Hematopoietic multipotent progenitor cell treated with erythropoietin and hydrocortisone succinate and interleukin-3 and kit ligand, for 8 days (in vitro differentiated cells): ENCODE measurements at regions not wholly inside any gene's neighbourhood (a gene's known extent, or its start where the extent isn't known, plus 50 kb on each side); places are given as distances from the start of the nearest gene placed in this dataset.
"Not testable (repeated sequence)": the region's sequence is repeated elsewhere in the genome, so short reads cannot be mapped to it uniquely, and the experiment has no call there.

Source experiments
- DNase-seq: peaks from one replicate; pipeline ENCODE4 v3.0.0-alpha.2; 2015

DNA sequence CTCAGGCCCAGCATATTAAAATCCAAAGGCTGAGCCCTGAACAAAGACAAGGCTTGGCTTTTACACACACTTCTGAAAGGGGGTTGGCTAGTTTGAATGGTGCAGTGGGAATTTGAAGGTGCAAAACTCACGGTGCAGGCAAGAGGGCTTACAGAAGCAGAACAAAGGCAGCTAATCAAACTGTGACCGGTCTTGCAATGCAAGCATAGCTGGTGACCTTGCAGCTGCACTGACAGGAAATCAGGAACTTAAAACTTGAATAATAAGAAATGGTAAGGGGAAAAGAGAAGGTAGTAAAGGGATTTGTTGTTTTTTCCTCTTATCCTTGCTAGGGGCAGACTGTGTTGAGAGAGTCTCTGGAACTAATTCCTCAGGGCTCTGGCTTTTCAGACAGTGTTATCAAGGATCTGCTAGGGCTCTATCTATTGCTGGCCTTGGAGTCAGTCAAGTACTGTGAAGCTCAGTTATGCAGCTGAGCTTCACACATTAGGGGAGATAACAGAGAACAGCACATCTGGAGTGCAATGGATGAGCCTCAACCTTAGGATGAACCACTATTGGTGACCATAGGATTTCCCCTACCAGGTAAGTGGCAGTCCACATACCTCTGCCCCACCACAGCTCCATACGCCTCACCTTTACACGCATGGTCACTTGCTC lies 97.6 kb downstream of the PPIAL4G start:
- DNase-seq, result peak; percentile 51

DNA sequence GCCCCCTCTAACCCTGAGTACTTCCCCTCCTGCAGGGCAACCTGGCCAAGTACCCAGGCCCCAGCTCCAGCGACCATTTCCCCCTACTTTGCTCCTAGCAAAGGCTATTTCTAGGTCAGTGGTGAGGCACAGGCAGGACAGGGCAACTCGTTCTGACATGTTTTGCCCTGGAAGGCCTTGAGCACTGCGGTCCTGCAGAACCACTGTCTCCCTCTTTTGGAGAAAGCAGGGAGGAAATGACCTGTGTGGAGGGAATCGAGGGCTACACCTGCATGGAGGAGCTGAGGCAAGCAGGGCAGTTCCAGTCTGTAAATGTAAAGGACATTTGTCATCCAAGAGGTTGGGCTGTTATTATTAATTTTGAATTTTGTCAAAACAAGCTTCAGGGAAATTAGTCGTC lies 99.1 kb downstream of the PPIAL4G start:
- DNase-seq, result no peak

DNA sequence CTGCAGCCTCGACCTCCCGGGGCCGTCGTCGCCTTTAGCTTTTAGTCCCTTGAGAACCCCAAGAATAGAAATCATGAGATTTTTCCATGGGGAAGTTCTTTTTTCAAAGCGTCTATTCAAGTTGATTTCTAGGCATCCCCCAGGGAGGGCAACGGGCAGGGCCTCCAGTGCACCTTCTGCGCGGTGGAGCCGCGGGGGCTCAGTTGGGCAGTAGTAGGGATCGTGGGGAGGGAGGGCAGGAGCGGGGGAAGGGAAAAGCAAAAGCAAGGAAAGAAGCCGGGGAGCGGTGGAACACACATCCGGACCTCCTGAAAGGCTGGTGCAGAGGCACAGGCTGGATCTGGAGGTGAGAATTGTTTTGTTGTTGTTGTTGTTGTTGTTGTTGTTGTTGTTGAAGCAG lies 103.4 kb downstream of the PPIAL4G start:
- no peak for DNase-seq

DNA sequence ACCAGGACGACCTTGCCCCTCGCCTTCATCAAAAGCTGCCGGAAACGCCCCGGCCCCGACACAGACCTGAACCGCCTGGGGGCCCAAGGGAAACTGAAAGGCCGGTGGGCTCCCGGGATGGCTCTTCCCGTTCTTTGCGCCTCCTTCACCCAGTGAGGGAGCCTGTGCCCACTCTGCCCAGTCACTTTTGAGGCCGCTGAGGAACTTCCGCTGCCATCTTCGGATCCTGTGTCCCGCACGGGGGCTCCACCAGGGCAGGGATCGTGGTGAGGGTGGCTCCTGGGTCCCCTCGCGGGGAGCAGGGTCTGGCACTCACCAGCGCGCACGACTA lies 104.0 kb downstream of the PPIAL4G start:
- DNase-seq, result no peak

DNA sequence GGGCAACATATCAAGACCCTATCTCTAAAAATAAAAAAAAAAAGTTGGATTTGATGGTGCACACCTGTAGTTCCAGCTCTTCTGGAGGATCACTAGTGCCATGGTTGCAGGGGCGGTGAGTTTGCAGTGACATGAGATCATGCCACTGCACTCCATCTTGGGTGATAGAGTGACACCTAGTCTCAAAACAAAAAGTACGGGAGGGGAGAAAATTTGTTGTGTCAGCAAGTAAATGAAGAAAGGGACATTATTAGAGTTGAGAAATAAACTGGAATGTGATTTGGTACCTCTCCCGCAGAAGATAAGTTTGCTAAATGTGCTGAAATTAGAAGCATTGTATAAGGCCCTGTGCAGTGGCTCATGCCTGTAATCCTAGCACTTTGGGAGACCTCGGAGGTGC lies 105.1 kb downstream of the PPIAL4G start:
- not testable (repeated sequence) for DNase-seq

DNA sequence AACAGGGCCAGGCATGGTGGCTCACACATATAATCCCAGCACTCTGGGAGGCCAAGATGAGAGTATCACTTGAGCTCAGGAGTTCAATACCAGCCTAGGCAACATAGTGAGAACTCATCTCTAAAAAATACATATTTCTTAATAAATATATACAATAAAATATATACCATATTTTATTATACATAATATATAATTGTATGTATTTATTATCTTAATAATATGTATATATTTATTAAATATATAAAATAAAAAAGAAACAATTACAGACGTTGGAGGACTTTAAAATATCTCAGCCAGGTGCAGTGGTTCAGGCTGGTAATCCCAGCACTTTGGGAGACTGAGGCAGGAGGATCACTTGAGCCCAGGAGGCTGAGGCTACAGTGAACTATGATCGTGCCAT lies 106.1 kb downstream of the PPIAL4G start:
- DNase-seq, result not testable (repeated sequence)

DNA sequence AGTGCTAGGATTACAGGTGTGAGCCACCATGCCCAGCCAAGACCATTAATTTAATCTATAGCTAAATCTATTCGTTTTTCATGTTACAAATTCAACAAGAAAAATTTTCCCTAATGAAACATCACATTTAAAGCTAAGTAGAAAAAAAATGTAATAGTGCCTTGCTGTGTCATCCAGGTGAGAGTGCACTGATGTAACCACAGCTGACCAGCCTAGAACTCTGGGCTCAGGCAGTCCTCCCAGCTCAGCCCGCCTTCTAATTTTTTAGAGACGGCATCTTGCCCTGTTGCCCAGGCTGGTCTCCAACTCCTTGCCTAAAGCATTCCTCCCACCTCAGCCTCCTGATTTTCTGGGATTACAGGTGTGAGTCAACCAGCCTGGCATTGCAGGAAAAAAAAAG lies 109.0 kb downstream of the PPIAL4G start:
- no peak for DNase-seq

DNA sequence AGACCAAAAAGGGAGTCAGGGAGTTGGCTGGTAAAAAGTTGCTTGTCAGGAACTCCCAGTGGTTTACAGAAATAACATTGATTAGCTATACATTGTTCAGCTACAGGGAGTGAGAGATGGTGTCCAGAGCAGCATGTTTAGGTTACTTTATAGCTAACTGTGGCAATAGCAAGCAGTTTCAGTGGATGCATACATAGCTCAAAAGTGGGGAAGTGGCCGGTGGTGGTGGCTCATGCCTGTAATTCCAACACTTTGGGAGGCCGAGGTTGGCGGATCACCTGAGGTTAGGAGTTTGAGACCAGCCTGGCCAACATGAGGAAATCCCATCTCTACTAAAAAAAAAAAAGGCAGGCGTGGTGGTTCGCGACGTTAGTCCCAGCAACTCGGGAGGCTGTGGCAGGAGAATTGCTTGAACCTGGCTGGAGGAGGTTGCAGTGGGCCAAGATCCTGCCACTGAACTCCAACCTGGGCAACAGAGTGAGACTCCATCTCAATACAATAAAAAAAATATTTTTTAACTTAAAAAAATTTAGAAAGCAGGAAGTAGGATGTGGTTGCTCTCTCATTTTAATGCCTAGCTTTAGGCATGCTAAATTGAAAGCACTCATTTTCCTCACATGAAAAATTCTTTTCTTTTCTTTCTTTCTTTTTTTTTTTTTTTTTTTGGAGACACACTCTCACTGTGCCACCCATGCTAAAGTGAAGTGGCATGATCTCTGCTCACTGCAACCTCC lies 109.7 kb downstream of the PPIAL4G start:
- DNase-seq, result no peak

DNA sequence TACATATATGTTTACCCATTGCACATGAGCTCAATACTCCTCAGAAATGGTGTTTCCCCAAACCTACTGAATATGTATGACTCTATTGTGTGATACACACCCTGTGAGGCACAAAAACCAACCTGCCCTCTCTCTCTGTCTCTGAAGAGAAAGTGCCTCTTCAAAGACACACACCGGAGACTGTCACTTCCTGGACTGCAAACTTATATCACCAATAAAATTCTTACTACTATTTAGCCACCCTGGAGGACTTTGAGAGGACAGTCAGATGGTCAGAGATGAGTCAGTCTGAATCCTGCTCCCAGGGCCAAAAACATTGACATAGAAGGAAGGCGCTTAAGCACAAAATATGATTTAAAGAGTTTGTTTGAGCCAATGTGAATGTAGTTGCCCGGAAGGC lies 110.4 kb downstream of the PPIAL4G start:
- DNase-seq, result no peak

DNA sequence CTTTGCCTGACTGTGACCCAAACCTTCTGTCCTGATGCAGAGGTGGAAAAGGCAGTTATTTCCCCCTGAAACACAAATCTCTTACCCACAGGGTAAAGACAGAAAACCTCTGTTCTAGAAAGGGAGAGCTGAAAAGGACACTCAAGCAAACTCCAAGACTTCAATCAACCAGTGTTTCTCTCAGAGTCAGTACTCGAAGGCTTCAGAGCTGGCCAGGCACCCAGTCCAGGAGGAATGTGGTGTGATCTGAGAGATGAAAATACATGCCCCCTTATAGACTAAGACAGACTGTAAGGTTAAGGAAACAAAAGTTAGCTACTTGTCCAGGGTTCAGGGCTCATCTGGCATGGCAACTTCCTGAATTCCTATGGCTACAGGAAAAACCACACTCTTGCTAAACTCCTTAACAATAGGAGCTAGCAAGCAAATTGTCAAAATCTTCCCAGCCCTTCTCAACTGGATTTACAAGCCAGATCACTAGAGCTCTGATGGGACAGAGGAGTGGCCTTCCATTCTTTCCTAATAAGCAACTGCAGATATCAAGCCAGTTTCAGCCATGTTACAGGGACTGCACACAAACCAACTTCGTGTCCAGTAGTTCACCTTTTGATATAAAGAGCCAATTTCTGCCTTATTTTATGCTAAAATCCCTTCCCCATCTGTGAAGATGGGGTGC lies 110.9 kb downstream of the PPIAL4G start:
- not testable (repeated sequence) for DNase-seq

DNA sequence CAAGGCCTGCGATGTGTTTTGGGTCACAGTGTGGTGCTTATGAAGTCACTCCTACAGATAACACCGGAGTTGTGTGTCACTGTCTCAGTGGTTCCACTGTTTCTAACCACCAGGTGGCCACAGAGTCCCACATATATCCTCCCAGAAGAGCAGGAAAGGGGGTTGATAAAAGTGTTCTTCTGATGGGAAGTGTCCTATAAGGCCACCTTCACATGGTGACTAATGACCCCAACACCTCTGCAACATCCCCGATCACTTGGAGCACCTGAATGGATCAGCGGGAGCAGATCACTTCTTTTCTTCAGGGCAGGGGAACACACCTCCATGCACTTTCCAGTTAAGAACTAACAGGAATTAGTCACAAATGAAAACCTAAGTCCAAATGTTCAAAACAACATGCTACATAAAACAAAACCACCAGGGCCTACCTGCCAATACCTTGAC lies 111.5 kb downstream of the PPIAL4G start:
- peak; percentile 85 for DNase-seq

DNA sequence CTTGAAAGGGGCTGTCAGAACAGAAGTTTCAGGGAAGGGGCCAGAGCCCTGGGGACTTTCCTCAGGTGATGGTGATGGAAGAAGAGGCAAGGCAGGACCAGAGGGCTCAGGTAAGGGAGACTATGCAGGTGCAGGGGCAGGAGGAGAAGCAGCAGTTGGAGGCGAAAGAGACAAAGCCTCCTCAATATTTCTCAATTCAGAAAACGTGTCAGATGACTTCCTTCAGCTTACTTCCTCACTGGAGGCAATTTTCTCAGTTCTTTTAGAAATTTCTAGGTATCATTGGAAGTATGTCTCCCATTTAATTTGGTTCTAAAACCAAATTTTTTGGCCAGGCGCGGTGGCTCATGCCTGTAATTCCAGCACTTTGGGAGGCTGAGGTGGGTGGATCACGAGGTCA lies 112.4 kb downstream of the PPIAL4G start:
- DNase-seq, result not testable (repeated sequence)

DNA sequence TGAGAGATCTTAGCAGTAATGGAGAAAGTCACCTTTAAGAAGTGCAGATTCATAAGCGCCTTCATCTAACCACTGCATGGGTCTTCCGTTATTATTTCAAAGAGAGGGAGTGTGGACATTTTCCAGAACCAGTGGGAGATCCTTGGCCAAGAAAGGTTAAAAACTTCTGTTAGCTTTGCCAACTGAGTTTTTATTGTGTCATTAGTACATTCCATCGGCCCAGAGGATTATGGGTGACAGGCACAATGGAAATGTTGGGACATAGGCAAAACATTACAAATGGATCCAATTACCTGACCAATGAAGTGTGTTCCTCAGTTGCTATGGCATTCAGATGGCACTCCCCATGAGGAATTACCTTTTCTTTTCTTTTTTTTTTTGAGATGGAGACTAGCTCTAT lies 115.5 kb downstream of the PPIAL4G start:
- no peak for DNase-seq

DNA sequence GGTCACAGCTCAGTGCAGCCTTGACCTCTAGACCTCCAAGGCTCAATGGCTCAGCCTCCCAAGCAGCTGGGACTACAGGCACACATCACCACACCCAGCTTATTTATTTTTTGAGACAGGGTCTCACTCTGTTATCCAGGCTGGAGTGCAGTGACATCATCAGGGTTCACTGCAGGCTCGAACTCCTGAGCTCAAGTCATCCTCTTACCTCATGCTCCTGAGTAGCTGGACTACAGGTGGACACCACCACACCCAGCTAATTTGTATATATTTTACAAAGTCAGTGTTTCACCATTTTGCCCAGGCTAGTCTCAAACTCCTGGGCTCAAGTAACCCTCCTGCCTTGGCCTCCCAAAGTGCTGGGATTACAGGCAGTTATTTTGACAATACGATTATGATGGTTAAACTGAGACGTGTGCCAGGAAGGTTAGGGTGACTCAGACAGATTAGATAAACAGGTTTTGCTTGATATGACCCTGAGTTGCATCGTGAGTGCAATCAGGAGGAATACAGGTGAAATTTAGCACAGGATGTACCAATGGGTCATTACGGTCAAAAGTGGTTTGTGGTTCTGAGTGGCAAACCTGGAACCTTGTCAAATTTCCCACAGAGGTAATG lies 116.9 kb downstream of the PPIAL4G start:
- DNase-seq, result not testable (repeated sequence)

DNA sequence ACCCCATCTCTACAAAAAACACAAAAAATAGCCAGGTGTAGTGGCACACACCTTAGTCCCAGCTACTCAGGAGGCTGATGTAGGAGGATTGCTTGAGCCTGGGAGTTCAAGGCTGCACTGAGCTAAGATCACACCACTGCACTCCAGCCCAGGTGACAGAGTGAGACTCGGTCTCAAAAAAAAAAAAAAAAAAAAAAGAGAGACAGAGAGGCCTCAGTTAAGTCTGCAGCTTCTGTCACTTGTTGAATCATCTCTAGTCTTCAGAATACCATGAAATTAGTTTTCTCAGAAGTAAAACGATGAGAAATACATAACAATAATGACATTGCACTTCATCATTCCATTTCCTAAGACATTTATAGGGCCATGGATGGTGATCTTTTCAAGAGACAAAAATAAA lies 118.0 kb downstream of the PPIAL4G start:
- DNase-seq, result not testable (repeated sequence)

DNA sequence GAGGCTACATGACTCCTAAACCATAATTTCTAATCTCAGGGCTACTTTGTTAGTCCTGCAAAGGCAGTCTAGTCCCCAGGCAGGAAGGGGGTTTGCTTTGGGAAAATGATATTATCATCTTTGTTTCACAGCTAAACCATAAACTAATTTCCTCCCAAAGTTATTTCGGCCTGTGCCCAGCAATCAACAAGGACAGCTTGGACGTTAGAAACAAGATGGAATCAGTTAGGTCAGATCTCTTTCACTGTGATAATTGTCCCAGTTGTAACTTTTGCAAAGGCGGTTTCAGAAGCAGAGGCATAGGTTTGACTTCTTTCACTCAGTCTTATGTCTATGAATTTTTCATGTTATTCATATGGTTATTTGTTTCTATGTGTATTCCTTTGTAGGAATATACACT lies 119.1 kb downstream of the PPIAL4G start:
- DNase-seq, result not testable (repeated sequence)

DNA sequence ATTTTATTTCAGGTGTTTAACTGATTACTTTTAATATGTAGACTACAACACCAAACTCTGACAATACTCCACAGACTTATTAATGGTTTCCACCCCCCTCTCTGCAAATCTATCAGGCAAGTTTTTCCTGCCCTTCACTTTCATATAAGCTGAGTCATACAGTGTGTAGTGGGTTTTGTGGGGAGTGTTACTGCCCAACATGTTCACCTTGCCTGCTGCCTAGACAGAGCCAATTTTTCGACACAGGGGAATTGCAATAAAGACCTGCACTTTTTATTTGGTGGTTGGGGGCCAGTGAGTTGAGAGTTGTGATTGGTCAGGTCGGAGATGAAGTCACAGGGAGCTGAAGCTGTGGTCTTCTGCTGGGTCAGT lies 119.7 kb downstream of the PPIAL4G start:
- peak; percentile 23 for DNase-seq

DNA sequence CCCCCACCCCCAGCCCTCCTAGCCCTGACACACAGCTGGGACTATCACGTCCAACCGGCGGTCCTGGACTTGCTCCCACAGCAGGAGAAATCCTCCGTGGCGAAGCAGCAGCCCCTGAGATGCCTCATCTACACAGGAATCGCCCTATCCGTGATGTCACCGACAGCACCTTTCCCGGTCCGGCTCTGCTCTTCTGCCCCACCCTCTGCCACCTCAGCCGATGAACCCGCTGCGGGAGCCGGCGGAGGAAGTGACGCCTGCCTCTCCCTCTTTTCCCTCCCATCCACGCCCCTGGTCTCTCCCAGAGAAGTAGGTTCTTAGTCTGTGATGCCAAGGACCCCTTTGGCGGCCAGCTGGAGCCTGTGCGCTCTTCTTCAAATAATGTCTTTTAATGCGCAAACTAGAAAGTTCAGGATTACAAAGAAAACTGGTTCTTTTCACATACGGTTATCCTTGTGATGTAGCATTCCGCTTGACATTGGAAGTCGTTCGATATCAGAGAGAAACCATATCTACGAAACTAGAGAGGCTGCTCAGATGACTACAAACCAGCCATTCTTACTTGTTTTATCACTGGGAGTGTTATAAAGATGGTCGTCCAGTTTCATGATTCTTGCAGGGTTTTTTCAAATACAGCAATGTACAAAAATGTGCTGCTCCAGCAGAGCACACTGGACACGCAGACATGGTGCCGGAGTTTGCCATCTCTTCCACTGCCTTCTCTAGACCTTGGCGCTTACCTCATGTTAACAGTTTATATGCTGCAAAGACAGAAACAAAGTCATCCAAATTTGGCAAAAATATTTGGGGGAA lies 120.3 kb downstream of the PPIAL4G start:
- DNase-seq, result no peak

DNA sequence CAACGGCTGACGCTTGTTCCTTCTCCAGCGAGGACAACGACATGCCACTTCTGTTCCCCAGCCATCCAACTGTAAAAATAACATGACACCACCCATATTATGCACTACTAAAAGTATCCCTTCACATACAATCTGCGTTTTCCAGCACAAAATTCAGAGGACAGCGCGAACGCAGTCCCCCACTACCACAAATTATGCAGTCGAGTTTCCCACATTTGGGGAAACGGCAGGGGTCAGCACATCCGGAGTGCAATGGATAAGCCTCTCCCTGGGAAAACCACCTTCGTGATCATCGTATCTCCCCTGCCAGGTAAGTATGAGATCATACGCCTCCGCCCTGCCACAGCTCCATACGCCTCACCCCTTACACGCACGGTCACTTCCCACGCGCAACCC lies 120.9 kb downstream of the PPIAL4G start:
- peak; percentile 24 for DNase-seq

DNA sequence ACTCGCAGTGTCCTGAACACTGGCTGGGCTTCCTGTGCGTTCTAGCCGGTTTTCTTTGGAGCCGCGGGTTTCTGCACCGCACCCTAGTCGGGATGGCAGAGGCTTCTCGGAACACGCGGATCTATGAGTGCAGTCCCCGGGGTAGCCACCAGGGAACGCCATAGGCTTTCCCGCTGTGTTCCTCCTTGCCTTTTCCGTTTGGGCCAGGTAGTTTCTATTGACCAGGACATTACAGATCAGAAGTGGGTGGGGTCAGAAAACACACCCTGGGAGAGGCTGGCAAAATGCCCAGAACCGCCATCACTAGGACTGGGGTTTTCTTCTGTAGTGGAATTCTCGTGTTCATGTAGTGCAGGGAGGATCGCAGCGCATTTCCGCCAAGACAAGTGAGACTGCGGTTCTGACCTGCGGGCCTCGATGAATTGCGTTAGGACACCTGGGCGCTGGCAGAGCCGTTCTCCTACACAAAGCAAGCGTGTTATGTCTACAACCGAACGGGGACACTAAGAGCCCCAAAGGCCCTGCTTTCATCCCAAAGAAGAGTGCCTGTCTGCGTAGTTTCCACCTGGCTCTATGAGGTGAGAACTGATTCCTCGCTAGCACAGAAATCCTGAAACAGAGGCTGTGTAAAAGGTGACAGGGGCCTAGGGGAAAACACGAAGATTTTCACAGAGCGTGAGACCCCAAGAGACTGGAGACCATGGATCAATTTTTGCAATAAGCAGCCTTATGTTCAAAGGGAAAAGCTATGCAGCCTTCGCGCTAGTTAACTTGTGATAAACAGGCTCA lies 121.5 kb downstream of the PPIAL4G start:
- DNase-seq, result peak; percentile 73

DNA sequence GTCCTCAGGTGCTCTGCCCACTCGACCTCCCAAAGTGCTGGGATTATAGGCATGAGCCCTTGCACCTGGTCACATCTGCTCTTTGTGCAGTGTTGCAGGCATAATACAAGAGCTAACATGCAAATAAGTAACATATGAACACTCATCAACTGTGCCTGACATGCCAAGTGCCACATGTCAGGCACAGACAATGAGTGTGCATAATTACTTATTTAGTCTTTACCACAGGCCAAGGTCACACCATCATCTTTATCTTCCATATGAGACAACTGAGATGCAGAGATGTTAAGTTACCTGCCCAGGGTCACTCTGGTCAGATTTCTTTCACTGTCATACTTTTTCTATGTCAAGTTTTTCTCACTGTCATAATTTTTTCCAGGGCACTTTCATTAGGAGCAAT lies 126.1 kb downstream of the PPIAL4G start:
- no peak for DNase-seq

DNA sequence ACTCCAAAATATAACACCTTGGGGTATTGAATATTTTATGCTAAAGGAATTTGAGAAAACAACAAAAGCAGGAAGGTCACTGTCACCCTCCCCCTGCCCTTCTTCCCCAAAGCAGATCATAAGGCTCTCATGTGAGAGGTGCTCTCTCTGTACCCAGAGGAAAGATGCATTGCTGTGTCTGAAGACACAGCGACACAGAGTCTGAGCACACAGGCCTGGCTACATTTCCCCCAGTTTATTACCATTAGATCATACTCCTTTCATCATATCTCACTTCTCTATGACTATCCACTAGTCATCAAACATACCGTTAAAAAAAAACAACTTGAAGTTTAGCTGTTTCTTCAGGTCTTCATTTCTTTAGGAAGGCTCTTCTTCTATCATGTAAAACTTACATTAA lies 127.1 kb downstream of the PPIAL4G start:
- DNase-seq, result no peak
